ENCODE measurements at regions not wholly inside any gene's neighbourhood (a gene's known extent, or its start where the extent isn't known, plus 50 kb on each side); places are given as distances from the start of the nearest gene placed in this dataset.

- no peaks in the 10 kb centered on the region for H3K9me3 Mint-ChIP-seq
- CTCF ChIA-PET, result no interaction called here
- H3K36me3 ChIP-seq (ENCODE audit: insufficient read depth, low read length), result no peaks in the 10 kb centered on the region
- H3K27me3 ChIP-seq (ENCODE audit: control insufficient read depth in 1 of 2, insufficient read depth in 2 of 2, low read length in 2 of 2), result no peaks in the 10 kb centered on the region
- H3K4me1 ChIP-seq (ENCODE audit: insufficient read depth, low read length), result no peaks in the 10 kb centered on the region
- peaks cover 3 to 7% of the 10 kb centered on the region in 2 experiments for H3K9me3 ChIP-seq (ENCODE audit: control insufficient read depth in 1 of 2, insufficient read depth in 1 of 2, low read length in 2 of 2)
- no peak overlapping the region for H3K27ac ChIP-seq (ENCODE audit: low read depth in 1 of 2, low read length in 2 of 2)
- no peak for ATAC-seq (ENCODE audit: poor library complexity)
- no peak overlapping the region for H3K4me3 ChIP-seq (ENCODE audit: low read length)
- H3K36me3 Mint-ChIP-seq (ENCODE audit: low read depth), result no peaks in the 10 kb centered on the region
- TF ChIP-seq, protein P1, sequence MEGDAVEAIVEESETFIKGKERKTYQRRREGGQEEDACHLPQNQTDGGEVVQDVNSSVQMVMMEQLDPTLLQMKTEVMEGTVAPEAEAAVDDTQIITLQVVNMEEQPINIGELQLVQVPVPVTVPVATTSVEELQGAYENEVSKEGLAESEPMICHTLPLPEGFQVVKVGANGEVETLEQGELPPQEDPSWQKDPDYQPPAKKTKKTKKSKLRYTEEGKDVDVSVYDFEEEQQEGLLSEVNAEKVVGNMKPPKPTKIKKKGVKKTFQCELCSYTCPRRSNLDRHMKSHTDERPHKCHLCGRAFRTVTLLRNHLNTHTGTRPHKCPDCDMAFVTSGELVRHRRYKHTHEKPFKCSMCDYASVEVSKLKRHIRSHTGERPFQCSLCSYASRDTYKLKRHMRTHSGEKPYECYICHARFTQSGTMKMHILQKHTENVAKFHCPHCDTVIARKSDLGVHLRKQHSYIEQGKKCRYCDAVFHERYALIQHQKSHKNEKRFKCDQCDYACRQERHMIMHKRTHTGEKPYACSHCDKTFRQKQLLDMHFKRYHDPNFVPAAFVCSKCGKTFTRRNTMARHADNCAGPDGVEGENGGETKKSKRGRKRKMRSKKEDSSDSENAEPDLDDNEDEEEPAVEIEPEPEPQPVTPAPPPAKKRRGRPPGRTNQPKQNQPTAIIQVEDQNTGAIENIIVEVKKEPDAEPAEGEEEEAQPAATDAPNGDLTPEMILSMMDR (IDR thresholded peaks at IDR 0.05), result no peak
- H3K4me1 Mint-ChIP-seq (ENCODE audit: low read depth), result no peaks in the 10 kb centered on the region
- DNase-seq, result no peak
- H3K27ac Mint-ChIP-seq, result no peak overlapping the region
- no peak overlapping the region for H3K4me3 Mint-ChIP-seq
- intact Hi-C loops (cut with DNase I, micrococcal nuclease), result no loop called here
- POLR2A ChIA-PET, result no interaction called here
- no peaks in the 10 kb centered on the region for H3K27me3 Mint-ChIP-seq
Measured at GRCh38 chr11:69393178-69393832, 88.2 kb upstream of the LINC01488 start.

GRCh38 chr11:69393865-69394233, 87.6 kb upstream of the LINC01488 start:
- intact Hi-C loops (cut with DNase I, micrococcal nuclease), result no loop called here
- Mint-ChIP-seq H3K4me1 (ENCODE audit: low read depth) (no peaks in the 10 kb centered on the region), H3K27me3 (no peaks in the 10 kb centered on the region), H3K27ac (no peak overlapping the region), H3K4me3 (no peak overlapping the region), H3K36me3 (ENCODE audit: low read depth) (no peaks in the 10 kb centered on the region), H3K9me3 (no peaks in the 10 kb centered on the region)
- TF ChIP-seq, protein P1 (IDR thresholded peaks at IDR 0.05), result no peak
- ChIA-PET POLR2A (no interaction called here), CTCF (no interaction called here)
- no peak overlapping the region for H3K4me3 ChIP-seq (ENCODE audit: low read length)
- H3K4me1 ChIP-seq (ENCODE audit: insufficient read depth, low read length), result no peaks in the 10 kb centered on the region
- DNase-seq (no peak), ATAC-seq (ENCODE audit: poor library complexity) (no peak)
- no peaks in the 10 kb centered on the region for H3K27me3 ChIP-seq (ENCODE audit: control insufficient read depth in 1 of 2, insufficient read depth in 2 of 2, low read length in 2 of 2)
- peaks cover 0 to 3% of the 10 kb centered on the region in 2 experiments for H3K9me3 ChIP-seq (ENCODE audit: control insufficient read depth in 1 of 2, insufficient read depth in 1 of 2, low read length in 2 of 2)
- H3K36me3 ChIP-seq (ENCODE audit: insufficient read depth, low read length), result no peaks in the 10 kb centered on the region
- H3K27ac ChIP-seq (ENCODE audit: low read depth in 1 of 2, low read length in 2 of 2), result no peak overlapping the region

GRCh38 chr11:69394234-69394868, 87.1 kb upstream of the LINC01488 start:
- no peaks in the 10 kb centered on the region for H3K36me3 Mint-ChIP-seq (ENCODE audit: low read depth)
- CTCF ChIA-PET, result no interaction called here
- no peaks in the 10 kb centered on the region for H3K9me3 Mint-ChIP-seq

More at GRCh38 chr11:69394234-69394868, 87.1 kb upstream of the LINC01488 start:
- Histone ChIP-seq H3K4me3 (ENCODE audit: low read length) (no peak overlapping the region), H3K27ac (ENCODE audit: low read depth in 1 of 2, low read length in 2 of 2) (no peak overlapping the region), H3K27me3 (ENCODE audit: control insufficient read depth in 1 of 2, insufficient read depth in 2 of 2, low read length in 2 of 2) (no peaks in the 10 kb centered on the region), H3K36me3 (ENCODE audit: insufficient read depth, low read length) (no peaks in the 10 kb centered on the region), H3K4me1 (ENCODE audit: insufficient read depth, low read length) (no peaks in the 10 kb centered on the region), H3K9me3 (ENCODE audit: control insufficient read depth in 1 of 2, insufficient read depth in 1 of 2, low read length in 2 of 2) (peaks cover 0 to 3% of the 10 kb centered on the region in 2 experiments)
- DNase-seq (no peak), ATAC-seq (ENCODE audit: poor library complexity) (no peak)
- Mint-ChIP-seq H3K4me1 (ENCODE audit: low read depth) (no peaks in the 10 kb centered on the region), H3K4me3 (no peak overlapping the region), H3K27ac (no peak overlapping the region), H3K27me3 (no peaks in the 10 kb centered on the region)
- TF ChIP-seq, protein P1 (IDR thresholded peaks at IDR 0.05), result no peak
- intact Hi-C loops (cut with DNase I, micrococcal nuclease), result no loop called here
- POLR2A ChIA-PET, result no interaction called here
